Ecto neural progenitor cell (in vitro differentiated cells): ENCODE measurements at regions not wholly inside any gene's neighbourhood (a gene's known extent, or its start where the extent isn't known, plus 50 kb on each side); places are given as distances from the start of the nearest gene placed in this dataset.

Experiments used
- DNase-seq: peaks from one replicate; pipeline ENCODE4 v3.0.0-alpha.2; 2018; ENCODE audit warnings: low spot score

DNA sequence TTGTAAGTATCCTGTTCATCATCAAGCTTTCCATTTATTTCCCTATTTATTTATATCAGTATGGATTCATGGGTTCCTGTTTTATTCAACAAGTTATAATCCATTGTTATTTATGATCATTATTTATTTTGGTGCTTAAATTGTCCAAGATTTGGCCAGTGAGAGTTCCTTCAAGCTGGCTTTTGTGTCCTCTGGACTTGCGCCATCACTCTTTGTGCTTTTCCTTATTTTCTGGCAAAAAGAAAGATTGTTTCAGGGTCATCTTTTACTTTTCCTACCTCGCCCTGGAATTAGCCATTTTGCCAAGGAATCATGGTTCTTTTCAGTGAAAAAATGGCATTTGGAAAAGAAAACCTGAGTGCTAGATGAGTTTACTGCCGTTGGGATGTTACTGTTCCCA, 193.4 kb downstream of the ADAMTS15 start:
- no peak for DNase-seq

DNA sequence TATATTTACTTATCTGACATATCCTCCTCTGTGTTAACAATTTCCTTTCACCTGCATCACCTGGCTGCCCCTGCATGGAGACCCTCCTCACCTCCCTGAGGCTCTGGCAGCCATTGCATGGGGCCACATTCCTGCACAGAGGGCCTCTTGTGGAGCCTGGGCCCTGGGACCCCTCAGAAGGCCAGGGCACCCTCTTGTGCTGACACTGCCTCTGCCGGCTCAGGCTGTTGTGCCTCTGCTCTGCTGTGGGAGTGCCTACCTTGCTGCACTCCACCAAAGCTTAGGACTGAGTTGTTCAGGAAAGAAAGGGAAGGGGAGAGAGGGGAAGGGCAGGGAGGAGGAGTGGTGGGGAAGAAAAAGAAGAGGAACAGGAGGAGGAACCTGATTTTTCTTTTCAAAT, 194.5 kb downstream of the ADAMTS15 start:
- peak; percentile 40 for DNase-seq

DNA sequence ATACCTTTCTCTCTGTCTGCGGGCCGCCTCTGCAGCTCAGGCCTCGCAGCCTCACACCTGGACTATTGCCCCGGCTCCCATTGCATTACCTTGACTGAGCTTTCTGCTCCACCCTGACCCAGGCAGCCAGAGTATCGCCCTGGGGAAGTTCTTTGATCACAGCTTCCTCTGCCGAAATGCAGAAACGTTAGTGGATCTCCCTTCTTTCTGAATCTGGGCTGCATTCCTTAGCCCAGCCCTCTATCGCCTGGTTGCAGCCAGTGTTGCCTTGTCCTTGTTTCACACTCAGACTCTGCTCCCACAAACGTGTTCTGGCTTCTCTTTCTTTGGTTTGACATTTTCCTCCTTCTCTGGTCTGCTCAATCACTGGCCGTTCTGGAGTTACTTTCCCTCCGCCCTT, 195.7 kb downstream of the ADAMTS15 start:
- peak; percentile 48 for DNase-seq

DNA sequence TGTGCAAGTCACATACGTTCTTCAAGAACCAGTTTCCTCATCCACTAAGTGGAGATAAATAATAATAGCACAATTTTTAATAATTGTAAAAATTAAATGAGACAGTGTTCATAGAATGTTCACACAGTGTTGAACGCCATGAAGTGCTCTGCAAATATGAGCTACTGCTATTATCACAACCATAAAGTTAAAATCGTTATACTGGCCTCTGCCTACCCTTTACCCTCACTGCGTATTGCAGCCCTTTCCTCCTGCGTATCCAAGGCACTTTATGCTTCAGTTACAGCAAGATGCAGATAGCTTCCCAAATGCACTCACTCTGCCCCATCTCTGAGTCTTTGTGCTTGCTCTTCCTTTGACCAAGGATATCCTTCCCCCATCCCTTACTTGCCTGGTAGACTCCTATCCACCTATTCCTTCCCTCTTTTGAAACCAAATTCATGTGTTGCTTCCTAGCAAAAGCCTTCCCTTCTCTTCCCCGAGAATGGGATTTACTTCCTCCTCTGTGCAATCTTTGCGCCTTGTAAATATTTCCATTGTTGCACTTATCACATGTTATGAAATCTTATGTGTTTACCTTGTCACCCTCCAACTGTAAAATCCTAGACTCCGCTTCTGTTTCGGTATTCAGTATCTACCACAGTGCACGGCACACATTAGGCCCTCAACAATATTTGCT, 196.9 kb downstream of the ADAMTS15 start:
- DNase-seq: peak; percentile 0

DNA sequence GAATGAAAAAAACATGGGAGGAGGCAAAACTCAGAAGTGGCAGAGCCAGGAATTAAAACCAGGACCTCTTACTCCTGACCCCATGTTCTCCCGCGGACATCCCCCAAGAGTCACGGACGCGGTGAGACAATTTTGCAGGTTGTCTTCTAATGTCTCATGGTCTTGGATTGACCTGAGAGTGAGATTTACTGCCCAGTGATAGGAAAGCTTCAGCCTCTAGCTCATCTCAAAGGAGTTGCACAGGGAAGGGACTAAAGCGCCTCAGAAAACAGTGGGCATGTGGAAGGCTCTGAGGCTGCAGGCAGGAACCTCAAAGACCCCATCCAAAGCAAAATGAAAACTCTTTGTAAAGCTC, 197.4 kb downstream of the ADAMTS15 start:
- DNase-seq: peak; percentile 12

DNA sequence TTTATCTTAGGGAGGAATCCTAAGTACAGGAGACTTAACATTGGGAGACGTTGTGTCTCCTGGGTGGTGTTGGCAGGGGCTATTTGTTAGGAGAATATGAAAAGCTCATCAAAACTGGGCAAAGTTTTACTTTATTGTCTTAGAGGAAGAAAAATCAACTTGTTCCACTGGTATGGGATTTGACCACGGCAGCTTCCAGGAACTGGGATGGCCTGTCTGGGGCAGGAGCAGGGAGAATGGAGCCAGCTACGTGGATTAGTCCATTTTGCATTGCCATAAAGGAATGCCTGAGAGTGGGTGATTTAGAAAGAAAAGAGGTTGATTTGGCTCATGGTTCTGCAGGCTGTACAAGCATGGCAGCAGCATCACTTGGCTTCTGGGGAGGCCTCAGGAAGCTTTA, 198.4 kb downstream of the ADAMTS15 start:
- DNase-seq: no peak

DNA sequence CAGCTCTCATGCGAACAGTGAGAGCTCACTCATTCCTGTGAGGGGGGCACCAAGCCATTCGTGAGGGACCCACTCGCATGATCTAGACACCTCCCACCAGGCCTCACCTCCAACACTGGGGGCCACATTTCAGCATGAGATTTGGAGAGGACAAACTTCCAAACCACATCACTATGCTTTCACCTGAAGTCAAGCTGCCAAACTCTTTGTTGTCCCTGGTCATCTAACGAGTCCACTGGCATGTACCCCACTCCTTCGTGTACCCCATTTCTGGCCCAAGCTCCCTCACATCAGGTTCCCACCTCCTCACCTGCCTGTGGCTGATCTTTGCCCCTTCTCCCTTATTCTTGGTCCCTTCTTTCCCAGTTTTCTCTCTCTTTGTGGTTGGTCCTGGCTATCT, 198.9 kb downstream of the ADAMTS15 start:
- peak; percentile 29 for DNase-seq

DNA sequence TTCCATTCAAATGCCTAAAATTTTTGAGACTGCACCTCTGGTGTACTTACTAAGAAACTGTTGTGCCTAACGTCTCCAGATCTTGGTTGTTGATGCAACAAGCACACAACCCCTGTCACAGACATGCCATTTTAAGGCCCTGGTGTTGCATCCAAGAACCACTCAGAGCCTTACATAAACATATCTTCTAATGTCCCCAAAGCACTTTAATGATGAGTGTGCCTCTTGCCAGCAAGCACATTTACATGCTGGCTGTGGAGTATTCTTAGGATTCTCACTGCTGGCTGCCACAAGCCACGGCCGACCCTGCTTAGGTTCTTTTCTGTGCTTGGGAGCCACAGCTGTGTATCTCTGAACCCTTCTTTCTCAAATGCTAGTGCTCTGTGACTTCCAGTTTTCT, 201.4 kb downstream of the ADAMTS15 start:
- peak; percentile 25 for DNase-seq

DNA sequence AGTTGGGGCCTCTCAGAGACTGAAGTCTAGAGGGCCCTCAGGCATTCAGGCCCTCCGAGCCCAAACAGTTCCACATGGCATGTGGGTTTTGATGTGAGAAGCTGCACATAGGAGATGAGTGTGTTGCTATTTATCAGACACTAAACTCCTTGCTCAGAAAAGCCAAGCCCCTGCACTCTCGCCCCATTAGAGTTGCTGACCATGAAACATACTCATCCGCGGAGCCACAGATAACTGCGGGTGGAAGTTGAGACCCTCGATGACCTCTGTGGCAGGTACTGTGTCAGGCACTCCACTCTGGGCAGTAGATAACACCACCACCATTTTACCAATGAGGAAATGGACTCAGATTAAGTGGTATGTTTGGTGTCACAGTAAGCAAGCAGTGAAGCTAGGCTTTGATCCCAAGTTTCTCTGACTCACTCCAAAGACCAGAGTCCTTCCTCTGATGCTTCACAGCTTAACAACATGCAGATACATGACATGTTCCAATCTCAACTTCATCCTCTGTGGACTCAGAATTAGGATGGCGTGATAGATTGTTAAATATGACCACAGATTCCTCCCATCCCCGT, 202.1 kb downstream of the ADAMTS15 start:
- DNase-seq: peak; percentile 36

DNA sequence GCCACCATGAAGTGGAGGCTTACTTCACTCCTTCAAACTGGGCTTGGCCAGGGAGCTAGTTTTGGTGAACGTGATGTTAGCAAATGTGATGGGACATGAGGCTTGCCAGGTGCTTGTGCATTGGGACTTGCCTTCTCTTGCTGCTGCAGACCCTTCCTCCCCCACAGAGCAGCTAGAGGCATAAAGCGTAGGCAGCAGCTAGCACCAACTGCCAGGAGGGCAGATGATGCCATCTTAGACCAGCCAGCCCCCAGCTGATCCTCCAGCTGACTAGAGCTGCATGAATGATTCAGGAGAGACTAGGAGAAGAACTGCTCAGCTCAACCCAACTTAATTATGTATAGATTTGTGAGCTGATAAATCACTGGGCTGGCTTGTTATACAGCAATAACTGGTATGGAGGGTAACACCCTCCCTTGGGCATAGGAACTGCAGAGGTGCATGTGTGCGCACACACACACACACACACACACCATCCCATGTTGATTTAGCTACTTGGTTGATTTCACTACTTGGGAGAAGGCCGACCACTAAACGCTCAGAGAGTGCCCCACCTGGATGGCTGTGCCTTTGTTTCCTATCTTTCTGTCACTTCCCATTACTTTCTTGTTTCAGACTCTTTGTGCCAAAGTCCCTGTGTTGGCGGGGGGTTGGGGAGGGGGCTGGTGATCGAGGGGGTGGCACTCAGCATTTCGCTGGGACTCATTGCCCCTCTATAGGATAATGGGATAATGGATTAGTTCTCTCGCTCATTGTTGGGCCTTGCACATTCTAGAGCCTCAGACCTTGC, 202.8 kb downstream of the ADAMTS15 start:
- peak; percentile 34 for DNase-seq

DNA sequence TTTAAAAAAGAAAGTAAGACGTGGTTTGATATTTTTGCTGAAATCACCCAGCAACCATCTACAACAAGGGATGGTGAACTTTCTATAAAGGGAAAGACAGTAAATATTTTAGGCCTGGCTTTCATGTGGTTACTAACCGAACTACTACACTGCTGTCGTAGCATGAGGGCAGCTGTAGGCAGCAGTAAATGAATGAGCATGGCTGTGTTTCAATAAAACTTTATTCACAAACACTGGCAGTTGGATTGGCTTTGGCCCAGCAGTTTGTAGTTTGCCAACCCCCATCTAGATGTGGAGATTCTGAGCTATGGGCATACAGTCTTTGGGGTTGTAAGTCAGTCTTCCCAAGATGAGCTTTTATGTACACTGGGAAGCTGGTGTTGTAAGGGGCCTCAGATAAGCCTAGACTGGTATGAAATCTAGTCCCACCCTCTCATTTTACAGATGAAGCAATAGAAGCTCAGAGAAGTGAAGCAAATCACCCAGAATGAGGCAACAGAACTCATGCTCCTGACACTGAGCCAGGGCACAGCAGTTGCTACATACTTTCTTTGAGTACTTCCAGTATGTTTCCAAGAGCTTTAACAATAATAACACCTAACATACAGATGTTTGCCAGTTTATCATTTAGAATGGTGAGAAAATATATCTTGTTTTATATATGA, 204.4 kb downstream of the ADAMTS15 start:
- DNase-seq: no peak

DNA sequence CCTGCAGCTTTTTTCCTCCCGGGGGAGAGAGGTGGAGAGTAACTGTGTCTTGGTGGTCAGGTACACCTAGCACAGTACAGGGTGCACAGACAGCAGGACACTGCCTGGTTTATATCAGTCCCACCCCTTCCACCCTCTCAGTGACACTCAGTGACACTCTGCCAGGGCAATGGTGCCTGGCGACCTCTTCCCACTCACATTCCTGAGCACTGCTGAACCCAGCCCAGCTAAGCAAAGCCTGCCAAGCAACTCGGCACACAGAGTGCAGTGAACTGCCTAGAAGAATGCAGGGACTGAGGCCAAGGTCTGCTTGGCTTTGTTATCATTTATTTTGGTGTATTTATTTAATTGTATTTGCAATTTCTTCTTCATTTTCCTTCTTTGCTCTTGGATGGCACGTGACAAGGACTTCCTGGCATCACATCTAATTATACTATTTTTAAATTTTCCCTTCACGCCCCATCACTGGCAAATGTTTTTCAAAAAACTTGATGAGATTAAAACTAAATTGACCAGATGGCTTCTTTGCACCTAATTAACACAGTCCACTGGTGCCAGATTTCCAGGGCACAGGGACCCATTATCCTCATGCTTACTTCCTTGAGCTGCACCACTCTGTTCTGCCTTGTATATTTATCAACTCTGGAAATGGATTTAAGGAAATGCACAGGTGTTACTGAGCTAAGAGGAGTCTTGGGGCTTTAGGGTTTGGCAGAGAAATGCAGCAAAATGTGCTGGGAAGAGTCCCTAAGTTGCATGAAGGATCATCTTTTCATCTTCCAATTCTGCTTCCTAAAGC, 205.6 kb downstream of the ADAMTS15 start:
- DNase-seq: peak; percentile 30

DNA sequence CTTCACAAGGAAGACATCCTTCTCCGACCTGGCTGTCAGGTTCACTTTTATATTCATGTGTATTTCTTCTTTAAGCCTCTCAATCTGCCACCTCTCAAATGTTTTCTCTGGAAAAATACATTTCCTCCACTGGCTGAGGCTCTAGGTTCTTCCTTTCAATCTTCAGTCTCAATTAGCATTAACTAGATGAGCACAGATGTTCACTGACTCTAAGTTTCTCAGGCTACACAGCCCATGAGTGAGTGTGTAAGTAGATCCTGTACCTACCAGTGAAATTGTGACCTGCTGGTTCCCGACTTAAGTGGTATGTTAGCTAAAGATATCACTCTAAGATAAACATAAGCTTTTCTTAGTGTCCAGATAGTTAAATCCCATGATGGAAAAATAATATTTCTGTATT, 206.9 kb downstream of the ADAMTS15 start:
- DNase-seq: no peak

DNA sequence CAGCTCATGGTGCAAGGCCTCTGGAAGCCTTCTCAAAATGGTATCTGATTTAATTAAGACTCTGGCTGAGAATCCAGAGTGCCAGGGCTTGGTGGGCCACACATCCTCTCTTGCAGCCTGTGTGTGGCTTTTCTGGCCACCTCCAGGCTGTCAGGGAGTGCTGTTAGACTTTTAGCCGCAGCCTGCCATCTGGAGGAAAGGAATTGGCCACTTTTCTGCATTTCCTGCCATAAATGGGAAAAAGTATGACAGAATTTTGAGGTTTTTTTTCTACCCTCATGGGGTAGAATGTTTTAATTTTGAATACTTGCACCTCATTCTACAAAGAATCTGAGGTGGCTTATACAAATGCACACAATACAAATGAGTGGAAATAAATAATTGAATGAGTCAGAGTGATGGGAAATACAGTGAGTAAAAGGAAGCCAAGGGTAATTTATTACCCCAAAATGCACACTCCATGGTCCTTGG, 218.4 kb downstream of the ADAMTS15 start:
- DNase-seq: no peak

DNA sequence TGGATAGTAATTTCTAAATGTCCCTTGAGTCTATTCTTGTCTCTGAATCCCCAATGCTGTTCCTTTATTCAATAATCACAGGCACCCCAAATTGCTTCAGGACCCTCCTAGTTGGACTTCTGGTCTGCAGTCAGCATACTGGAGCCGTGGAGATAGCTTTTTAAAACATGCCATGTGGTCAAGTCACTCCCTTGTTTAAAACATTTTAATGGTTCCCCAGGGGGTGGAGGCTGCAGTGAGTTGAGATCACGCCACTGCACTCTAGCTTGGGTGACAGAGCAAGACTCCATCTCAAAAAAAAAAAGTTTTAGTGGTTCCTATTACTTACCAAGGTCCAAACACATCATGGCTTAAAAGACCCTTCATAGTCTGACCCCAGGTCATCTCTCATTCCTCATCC, 220.3 kb downstream of the ADAMTS15 start:
- no peak for DNase-seq

DNA sequence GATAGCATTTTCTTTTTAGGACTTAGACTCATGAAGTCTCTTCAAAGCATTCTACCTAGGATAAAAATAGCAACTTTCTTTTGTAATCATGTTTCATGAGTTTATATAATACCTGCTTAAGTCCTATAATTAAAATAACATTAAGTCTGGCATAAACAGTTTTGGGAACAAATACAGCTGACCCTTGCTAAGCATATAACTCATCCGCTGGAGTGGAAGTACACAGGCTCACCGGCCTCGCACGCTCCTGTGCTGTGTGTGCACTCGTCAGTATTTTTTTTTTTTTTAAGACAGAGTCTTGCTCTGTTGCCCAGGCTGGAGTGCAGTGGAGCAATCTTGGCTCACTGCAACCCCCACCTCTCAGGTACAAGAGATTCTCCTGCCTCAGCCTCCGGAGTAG, 221.8 kb downstream of the ADAMTS15 start:
- no peak for DNase-seq

DNA sequence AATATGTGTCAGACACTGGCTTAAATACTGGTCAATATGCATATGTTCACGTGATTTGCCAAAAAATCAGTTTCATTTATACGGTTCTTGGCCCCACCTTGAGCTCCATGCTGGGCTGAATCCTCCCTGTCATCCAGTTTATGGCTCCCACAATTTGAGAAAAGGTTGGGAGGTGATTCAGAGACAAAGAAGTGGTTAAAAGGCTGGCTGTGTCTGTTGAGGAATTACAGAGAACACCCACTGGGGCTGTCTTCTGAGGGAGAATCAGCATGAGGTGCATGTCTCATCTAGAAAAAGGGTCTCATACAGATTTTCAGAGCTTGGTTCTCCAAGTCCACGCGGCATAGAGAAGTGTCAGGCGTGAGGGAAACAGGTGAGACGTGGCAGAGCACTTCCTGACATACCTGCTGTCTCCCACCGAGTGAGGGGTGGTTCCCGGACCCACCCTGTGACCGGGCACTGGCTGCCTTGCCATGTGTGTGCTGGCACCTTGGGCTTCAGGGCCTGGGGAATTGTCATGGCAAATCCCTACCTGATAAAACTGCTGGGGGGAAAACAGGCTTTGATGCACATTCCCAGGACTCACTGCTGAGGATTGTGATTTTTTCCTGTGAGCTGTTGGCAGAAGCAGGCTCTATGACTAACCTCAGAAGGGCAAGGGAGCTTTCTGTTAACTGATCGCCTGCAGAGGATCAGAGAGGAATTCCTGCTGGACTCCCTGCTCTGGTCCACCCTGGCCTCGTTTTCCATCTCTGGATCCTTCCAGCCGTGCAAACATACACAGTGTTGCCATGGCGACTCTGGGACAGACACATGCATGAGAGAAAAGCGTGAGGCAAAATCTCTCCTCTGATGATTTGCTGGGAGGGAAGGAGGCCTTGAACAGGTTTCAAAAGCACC, 223.6 kb downstream of the ADAMTS15 start:
- DNase-seq: peak; percentile 58

DNA sequence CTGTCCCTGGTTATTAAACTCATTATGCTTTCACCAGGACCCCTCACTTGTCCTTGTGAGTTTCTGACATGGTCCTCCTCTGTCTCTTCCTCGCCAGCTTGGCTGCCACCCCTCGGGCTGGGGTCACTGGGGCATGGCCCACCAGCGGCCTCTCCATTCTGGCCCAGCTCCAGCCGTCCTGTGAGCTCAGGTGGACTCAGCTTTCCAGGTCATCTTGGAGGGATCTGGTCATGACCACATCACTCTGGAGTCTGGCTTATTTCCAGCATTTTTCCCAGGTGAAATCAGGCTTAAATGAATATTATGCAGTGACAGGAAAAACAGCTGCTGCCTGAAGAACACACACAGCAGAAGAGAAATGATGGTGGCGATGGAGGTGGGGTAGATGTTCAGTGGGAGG, 224.5 kb downstream of the ADAMTS15 start:
- no peak for DNase-seq

DNA sequence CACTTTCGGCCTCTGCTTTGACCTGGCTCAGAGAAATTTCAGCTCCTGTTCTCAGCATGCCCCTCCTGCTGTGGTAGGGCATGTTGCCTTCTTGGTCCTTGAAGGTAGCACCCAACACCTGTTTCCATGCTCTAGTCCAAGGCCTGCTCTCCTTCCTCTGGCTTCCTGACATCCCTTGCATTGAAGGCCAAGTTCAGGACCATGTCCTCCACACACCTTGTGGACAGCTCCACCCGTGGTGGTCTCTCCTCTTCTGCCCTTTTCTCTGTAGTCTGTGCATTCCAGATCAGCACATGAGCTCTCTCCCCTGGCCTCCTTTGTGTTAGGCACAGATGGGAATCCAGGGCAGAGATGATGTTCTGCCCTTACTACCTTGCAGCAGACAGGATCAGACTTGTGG, 225.3 kb downstream of the ADAMTS15 start:
- DNase-seq: no peak

DNA sequence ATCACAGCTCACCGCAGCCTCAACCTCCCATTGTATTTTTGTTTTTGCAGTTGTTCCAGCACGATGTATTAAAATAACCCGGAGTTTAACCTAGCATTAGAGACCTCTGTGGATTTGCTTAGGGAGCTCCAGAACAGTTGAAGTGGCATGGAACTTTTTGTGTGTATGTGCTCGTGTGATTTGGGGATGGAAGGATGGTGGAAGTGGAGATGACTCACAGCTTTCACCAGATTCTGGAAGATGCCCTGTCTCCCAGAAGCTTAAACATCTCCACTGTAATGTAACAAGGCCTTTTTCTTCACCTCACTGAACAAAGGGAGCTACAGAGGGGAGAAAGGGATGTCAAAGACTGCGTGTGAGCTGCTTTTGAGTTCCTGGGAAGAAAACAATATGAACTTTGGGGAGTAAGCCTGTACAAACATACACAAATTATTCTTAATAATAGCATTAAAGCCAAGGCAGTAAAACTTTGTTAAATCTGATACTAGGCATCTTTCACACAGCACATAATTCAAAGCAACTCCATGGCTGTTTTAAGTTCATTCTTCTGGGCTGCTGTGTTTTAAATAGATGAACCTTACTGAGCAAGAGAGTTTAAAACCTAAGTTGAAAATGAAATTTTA, 226.4 kb downstream of the ADAMTS15 start:
- DNase-seq: no peak
